Mucosa of descending colon (tissue), 3 donors: ENCODE measurements at regions not wholly inside any gene's neighbourhood (a gene's known extent, or its start where the extent isn't known, plus 50 kb on each side); places are given as distances from the start of the nearest gene placed in this dataset.
"Not testable (repeated sequence)": the region's sequence is repeated elsewhere in the genome, so short reads cannot be mapped to it uniquely, and the experiment has no call there.

Experiments
- ATAC-seq: fragments of 200-7000 bp; cut with Tn5 transposase; one replicate; pipeline ENCODE4 v1.9.1; 2020; ENCODE audit warnings: mild to moderate bottlenecking, moderate library complexity
- DNase-seq, 3 donors: peaks; one replicate each; pipeline ENCODE4 v3.0.0-alpha.2; 2020
- H3K36me3 ChIP-seq: fragments of 200-600 bp; one replicate; pipeline ENCODE4 v1.8.0; 2021; ENCODE audit warnings: low read depth, mild to moderate bottlenecking
- H3K4me1 ChIP-seq: fragments of 200-600 bp; one replicate; pipeline ENCODE4 v1.8.0; 2021; ENCODE audit warnings: low read depth, mild to moderate bottlenecking
- H3K4me3 ChIP-seq: fragments of 200-600 bp; one replicate; pipeline ENCODE4 v1.8.0; 2021; ENCODE audit warnings: mild to moderate bottlenecking
- H3K9me3 ChIP-seq: fragments of 200-600 bp; one replicate; pipeline ENCODE4 v1.8.0; 2021; ENCODE audit warnings: mild to moderate bottlenecking
- CTCF ChIP-seq: fragments of 200-600 bp; IDR thresholded peaks from one replicate; pipeline ENCODE4 v1.8.0; 2022; ENCODE audit warnings: antibody characterized with exemption, mild to moderate bottlenecking
- intact Hi-C, 2 donors: fragments of 100-400 bp; cut with DNase I in 1 of 2; cut with micrococcal nuclease in 1 of 2; formaldehyde crosslinking; loops; one replicate each; pipeline versions ENCODE4 v1.11.0 to v1.11.1; 2022; cut with DNase I, micrococcal nuclease
- donor health status: DM: no; HTN: no; CAD: no; lungs with moderate emphysema.
- donor health status: DM: no; HTN: no; CAD: no.
- donor health status: DM: no; HTN: yes; CAD: no.

DNA sequence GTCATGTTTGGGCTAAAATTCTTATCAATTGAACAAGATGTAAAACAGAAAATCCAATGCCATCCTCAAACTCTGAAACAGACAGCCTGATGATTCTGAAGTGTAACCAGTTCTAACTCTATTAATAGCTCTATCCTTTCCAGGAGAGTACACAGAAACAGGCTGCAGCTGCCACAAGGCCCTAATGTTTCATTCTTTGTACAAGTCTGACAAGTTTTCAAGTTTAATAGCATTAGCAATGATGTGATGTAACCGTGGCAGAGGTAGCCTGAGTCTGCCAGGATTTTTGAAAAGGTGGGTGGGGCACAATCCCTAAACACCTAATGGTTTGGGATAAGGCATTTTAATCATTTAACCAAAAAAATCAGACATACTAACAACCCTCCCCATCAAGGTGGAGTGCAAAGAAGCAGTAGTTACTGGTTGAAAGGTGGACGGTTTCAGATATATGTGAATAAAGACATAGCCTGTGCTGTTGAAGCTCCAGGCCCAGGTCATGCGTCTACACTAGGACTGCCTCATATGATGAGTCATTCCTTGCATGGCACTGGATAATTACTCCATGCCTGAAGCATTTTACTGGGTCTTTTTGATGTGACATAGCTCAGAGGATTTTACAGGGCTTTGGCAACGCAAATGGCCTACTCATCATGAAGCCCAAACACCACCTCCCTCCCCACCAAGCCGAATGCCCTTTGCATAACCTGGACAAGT is 145.1 kb upstream of the GRIP1 start:
- ATAC-seq (no peak), DNase-seq (no peak)
- H3K9me3 ChIP-seq = no peaks in the 10 kb centered on the region
- TF ChIP-seq CTCF = no peak
- no peaks in the 10 kb centered on the region for H3K4me1 ChIP-seq
- H3K36me3 ChIP-seq = no peaks in the 10 kb centered on the region
- H3K4me3 ChIP-seq = no peak overlapping the region
- intact Hi-C loops = no loop called here

GRCh38 chr12:66825921-66826320 is 147.0 kb upstream of the GRIP1 start:
- intact Hi-C loops, H3K4me1 ChIP-seq, H3K9me3 ChIP-seq, DNase-seq, H3K4me3 ChIP-seq, ATAC-seq, H3K36me3 ChIP-seq: not testable (repeated sequence)

DNA sequence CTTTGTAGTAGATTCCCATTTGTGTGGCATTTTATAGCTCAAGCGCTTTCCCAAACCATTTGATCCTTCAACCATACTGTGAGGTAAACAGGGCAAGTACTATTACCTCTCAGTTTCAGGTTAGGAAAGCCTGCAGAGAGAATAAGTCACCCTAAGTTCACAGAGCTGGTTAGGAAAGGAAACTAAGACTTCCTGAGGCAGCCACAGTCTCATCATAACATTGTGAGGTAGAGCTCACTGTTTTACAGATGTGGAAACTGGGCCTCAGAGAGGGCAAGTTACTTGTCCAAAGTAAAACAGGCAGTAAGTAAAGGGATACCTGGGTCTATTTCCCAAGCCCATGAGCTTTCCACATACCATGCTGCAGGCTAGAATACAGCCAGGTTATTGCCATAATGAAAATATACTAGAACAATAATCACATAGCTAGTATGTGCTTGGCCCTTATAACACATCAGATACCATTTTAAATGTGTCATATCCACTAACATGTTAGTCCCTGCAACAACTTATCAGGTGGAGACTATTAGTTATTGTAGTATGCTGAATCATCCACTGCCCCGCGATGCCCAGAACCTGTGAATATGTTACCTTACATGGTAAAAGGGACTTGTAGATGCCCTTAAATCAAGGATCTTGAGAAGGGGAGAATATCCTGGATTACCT is 150.9 kb upstream of the GRIP1 start:
- Histone ChIP-seq H3K9me3 (no peaks in the 10 kb centered on the region), H3K4me3 (no peak overlapping the region), H3K4me1 (no peaks in the 10 kb centered on the region), H3K36me3 (no peaks in the 10 kb centered on the region)
- DNase-seq (no peak), ATAC-seq (no peak)
- no peak for TF ChIP-seq CTCF
- intact Hi-C loops = no loop called here

- no peaks in the 10 kb centered on the region for H3K4me1 ChIP-seq
- TF ChIP-seq CTCF = no peak
- H3K4me3 ChIP-seq = no peak overlapping the region
- intact Hi-C loops = no loop called here
- H3K9me3 ChIP-seq = no peaks in the 10 kb centered on the region
- ATAC-seq = no peak
- no peak for DNase-seq
- no peaks in the 10 kb centered on the region for H3K36me3 ChIP-seq
Observed at GRCh38 chr12:66831495-66831894, 152.6 kb upstream of the GRIP1 start.

DNA sequence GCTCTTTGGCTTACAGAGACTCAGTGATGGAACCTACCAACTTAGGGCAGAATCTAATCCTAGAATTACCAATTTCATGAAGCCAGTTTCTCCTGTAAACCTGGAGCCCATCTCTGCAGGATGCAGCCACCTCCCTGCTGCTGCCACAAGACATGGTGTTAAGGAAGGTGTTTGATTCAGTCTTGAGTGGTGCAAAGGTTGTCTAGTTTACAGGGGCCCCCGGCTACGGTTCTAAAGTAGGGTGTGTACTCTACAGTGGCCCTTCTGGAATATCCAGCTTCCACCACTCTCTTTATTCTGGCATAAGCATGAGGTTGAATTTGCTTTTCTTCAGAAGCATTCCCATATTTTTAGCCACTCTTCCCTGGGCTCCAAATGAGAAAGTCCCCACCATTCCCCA is 154.1 kb upstream of the GRIP1 start:
- DNase-seq = no peak
- ATAC-seq = no peak
- Histone ChIP-seq H3K36me3 (no peaks in the 10 kb centered on the region), H3K4me3 (no peak overlapping the region), H3K4me1 (no peaks in the 10 kb centered on the region), H3K9me3 (no peaks in the 10 kb centered on the region)
- intact Hi-C loops = no loop called here
- TF ChIP-seq CTCF = no peak

DNA sequence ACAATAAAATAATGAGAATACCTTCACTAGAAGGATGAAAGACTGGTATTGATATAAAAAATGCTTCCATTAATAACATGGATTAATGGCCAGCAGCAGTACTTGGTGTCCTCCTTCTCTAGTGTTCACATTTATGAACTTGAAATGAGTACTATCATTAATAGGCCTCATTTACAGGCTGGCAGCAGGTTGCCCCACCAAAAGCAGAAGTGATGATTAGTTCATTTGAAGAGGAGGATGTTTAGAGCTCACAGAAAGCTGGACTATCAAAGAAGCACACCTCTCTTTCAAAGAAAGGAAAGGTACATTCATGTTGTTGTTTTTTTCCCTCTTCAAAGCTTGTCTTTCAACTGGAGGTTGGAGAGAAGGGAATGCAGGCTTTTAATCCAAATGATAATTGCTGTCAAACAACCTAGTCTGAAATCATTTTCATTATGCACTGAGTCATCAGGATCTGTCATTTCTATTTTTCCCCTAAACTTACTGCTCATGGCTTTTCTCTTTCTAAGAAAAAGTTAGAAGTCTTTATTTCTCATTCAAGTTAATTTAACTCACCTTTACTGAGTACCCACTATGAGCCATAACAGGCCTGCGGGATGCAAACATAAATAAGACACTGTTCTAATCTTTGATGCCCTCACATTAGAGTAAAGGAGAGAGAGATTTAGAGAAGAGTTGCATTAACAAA is 157.9 kb upstream of the GRIP1 start:
- intact Hi-C loops = no loop called here
- TF ChIP-seq CTCF = no peak

More for the DNA sequence above, 157.9 kb upstream of the GRIP1 start:
- DNase-seq (no peak), ATAC-seq (no peak)
- H3K9me3 ChIP-seq = no peaks in the 10 kb centered on the region
- H3K4me1 ChIP-seq = no peaks in the 10 kb centered on the region
- H3K36me3 ChIP-seq = no peaks in the 10 kb centered on the region
- no peak overlapping the region for H3K4me3 ChIP-seq
